ENCODE measurements at regions not wholly inside any gene's neighbourhood (a gene's known extent, or its start where the extent isn't known, plus 50 kb on each side); places are given as distances from the start of the nearest gene placed in this dataset.

DNA sequence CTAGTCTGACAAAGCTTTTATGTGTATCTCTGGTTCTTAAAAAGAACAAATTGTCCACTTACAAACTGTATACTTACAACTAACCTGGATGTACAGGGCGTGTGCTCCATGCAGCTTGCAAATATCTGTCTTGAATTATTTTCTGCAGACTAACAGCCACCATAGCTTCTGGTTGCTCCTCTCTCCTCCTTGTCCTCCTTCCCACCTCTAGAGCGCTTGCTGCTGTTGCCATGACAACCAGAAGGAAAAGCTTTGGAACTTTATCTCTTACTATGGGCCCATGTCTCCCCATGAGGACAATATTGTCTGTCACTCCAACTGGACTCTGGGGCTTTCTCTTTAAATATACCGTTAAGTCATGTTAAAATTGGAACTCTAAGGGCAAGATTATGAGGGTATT is 71.5 kb upstream of the DHX40 start:
- no peak for TF ChIP-seq RAD21 (IDR thresholded peaks at IDR 0.05; ENCODE audit: low read depth)

DNA sequence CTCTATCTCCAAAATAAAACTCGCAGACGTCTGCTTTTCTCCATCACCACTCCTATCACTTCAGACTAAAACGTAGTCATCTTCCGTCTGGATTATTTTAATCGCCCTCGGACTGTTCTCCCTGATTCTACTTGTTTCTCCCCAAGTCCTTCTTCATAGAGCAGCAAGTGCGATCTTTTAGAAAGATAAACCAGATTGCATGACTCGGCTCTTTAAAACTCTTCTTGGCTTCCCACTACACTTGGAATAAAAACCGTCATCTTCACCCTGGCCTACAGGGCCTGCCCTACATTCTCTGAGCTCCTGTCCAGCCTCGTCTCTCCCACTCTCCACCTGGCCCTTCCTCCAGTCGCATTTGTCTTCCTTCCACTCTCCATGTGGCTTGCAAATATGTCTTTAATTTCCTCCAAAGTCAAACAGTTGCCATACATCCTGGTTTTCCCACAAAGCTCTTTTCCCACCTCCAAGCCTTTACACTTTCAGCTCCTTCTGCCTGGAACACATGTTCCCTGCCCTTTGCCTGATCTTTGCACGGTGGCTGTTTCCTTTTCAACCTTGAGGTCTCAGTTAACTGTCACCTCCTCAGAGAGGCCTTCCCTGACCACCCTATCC is 70.5 kb upstream of the DHX40 start:
- no peak for TF ChIP-seq CREB1 (IDR thresholded peaks at IDR 0.05; ENCODE audit: low read depth)
- TF ChIP-seq TEAD4 (IDR thresholded peaks at IDR 0.05) = no peak
- no peak for TF ChIP-seq CEBPB (IDR thresholded peaks at IDR 0.05)
- no peak for TF ChIP-seq FOXM1 (IDR thresholded peaks at IDR 0.05; ENCODE audit: borderline replicate concordance, low read depth)
- TF ChIP-seq, protein P1, sequence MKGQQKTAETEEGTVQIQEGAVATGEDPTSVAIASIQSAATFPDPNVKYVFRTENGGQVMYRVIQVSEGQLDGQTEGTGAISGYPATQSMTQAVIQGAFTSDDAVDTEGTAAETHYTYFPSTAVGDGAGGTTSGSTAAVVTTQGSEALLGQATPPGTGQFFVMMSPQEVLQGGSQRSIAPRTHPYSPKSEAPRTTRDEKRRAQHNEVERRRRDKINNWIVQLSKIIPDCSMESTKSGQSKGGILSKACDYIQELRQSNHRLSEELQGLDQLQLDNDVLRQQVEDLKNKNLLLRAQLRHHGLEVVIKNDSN (IDR thresholded peaks at IDR 0.05) = no peak
- TF ChIP-seq ZBTB7A (IDR thresholded peaks at IDR 0.05; ENCODE audit: low read depth) = no peak
- no peak for TF ChIP-seq EP300 (IDR thresholded peaks at IDR 0.05; ENCODE audit: borderline replicate concordance)

DNA sequence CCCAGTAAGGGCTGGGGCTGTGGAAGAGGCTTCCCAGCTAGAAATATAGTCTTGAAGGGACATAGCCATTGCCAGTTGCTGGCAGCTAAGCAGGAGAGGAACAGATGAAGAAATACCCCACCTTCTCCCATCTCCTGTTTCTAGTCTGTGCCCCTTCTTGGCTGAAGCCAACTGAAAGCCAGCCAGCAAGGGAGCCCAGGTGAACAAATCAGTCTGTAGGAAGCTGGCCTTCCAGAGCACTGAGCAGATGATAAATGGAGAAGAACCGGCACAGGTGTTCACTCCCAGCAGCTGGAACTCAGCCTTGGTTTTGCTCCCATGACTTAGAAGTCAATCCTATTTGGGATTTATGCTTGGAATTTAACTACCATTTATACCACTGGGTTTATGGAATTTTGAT is 69.2 kb upstream of the DHX40 start:
- no peak for TF ChIP-seq TAF1 (IDR thresholded peaks at IDR 0.05; ENCODE audit: low read depth)
- no peak for TF ChIP-seq NFIC (IDR thresholded peaks at IDR 0.05)
- no peak for TF ChIP-seq RAD21 (IDR thresholded peaks at IDR 0.05; ENCODE audit: low read depth)
- TF ChIP-seq, protein P2, sequence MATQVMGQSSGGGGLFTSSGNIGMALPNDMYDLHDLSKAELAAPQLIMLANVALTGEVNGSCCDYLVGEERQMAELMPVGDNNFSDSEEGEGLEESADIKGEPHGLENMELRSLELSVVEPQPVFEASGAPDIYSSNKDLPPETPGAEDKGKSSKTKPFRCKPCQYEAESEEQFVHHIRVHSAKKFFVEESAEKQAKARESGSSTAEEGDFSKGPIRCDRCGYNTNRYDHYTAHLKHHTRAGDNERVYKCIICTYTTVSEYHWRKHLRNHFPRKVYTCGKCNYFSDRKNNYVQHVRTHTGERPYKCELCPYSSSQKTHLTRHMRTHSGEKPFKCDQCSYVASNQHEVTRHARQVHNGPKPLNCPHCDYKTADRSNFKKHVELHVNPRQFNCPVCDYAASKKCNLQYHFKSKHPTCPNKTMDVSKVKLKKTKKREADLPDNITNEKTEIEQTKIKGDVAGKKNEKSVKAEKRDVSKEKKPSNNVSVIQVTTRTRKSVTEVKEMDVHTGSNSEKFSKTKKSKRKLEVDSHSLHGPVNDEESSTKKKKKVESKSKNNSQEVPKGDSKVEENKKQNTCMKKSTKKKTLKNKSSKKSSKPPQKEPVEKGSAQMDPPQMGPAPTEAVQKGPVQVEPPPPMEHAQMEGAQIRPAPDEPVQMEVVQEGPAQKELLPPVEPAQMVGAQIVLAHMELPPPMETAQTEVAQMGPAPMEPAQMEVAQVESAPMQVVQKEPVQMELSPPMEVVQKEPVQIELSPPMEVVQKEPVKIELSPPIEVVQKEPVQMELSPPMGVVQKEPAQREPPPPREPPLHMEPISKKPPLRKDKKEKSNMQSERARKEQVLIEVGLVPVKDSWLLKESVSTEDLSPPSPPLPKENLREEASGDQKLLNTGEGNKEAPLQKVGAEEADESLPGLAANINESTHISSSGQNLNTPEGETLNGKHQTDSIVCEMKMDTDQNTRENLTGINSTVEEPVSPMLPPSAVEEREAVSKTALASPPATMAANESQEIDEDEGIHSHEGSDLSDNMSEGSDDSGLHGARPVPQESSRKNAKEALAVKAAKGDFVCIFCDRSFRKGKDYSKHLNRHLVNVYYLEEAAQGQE (IDR thresholded peaks at IDR 0.05; ENCODE audit: low read depth) = no peak
- TF ChIP-seq CREB1 (IDR thresholded peaks at IDR 0.05; ENCODE audit: low read depth) = no peak
- no peak for TF ChIP-seq ZBTB7A (IDR thresholded peaks at IDR 0.05; ENCODE audit: low read depth)
- no peak for TF ChIP-seq EP300 (IDR thresholded peaks at IDR 0.05; ENCODE audit: borderline replicate concordance)
- TF ChIP-seq, protein P3, sequence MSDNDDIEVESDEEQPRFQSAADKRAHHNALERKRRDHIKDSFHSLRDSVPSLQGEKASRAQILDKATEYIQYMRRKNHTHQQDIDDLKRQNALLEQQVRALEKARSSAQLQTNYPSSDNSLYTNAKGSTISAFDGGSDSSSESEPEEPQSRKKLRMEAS (IDR thresholded peaks at IDR 0.05) = no peak
- no peak for TF ChIP-seq TEAD4 (IDR thresholded peaks at IDR 0.05)
- TF ChIP-seq YY1 (IDR thresholded peaks at IDR 0.05; ENCODE audit: low read depth) = no peak
- TF ChIP-seq, protein P1 (IDR thresholded peaks at IDR 0.05) = no peak
- TF ChIP-seq EGR1 (IDR thresholded peaks at IDR 0.05) = no peak

DNA sequence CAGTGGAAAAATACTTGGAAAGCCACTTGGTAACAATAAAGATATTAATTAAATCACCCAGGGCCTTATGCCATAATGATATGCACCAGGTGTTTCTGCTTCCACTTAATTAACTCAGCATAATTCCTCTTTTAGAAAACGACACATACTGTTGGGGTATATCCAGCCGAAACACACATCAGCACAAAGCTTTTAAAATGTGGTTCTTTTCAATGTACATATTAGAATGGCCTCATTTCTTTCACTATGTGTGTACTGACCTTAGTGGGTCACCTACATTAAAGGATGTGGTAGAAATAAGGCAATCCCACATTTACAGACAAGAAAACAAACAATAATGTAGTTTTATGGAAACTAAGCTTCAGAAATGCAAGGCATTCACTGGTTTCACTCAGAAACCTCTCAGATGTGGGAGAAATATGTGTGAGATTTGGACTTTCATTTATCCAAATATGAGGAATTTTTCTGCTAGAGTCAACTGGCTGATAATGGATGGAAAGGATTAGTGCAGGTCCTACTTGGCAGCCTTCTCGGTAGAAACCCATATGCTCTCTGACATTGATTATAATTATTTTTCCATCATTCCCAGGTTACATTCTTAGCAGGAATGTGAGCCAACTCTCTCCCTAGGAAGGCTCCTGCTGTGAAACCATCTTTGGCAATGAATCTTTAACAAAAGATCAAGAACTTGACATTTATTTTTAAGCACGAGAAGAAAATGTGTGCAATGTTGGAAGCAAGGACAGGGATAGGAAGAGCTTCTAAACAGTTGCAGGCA is 66.7 kb upstream of the DHX40 start:
- TF ChIP-seq, protein P3 (IDR thresholded peaks at IDR 0.05) = no peak
- TF ChIP-seq NFIC (IDR thresholded peaks at IDR 0.05) (peak; percentile 31; the same call in 1 of the 2 replicates), TEAD4 (IDR thresholded peaks at IDR 0.05) (0 out of 2 replicates have a peak, but pooled peaks have one; percentile 12)

DNA sequence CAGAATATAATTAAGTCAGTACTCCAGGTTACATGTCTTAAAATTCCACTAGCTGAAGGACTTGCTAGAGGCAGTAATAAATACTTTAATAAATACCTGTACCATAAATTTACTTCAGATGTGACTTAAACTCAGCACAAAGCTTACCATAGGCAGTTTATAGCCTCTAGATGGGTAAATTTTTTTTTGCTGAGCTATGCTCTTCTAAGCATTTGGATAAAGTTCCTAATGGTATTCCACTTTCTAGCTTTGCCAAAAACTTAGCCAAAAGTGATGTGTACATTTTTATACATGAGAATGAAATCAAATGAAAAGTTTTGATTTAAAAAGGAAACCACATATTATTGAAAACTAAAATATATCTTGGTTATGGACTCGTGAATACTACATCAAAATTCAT is 63.7 kb upstream of the DHX40 start:
- TF ChIP-seq, protein P3 (IDR thresholded peaks at IDR 0.05) = no peak
- TF ChIP-seq ZBTB7A (IDR thresholded peaks at IDR 0.05; ENCODE audit: low read depth) (no peak), FOXM1 (IDR thresholded peaks at IDR 0.05; ENCODE audit: borderline replicate concordance, low read depth) (no peak), EP300 (IDR thresholded peaks at IDR 0.05; ENCODE audit: borderline replicate concordance) (no peak), NFIC (IDR thresholded peaks at IDR 0.05) (no peak), CREB1 (IDR thresholded peaks at IDR 0.05; ENCODE audit: low read depth) (no peak), TAF1 (IDR thresholded peaks at IDR 0.05; ENCODE audit: low read depth) (no peak), TEAD4 (IDR thresholded peaks at IDR 0.05) (no peak), RAD21 (IDR thresholded peaks at IDR 0.05; ENCODE audit: low read depth) (no peak), EGR1 (IDR thresholded peaks at IDR 0.05) (no peak), TCF12 (IDR thresholded peaks at IDR 0.05; ENCODE audit: low read depth) (no peak), YY1 (IDR thresholded peaks at IDR 0.05; ENCODE audit: low read depth) (no peak), CEBPB (IDR thresholded peaks at IDR 0.05) (no peak)
- TF ChIP-seq, protein P1 (IDR thresholded peaks at IDR 0.05) = no peak
- TF ChIP-seq, protein P2 (IDR thresholded peaks at IDR 0.05; ENCODE audit: low read depth) = no peak
